NCI-H2227 treated with DMSO at 0.1 percent for 48 hours (cell line): ENCODE measurements at regions not wholly inside any gene's neighbourhood (a gene's known extent, or its start where the extent isn't known, plus 50 kb on each side); places are given as distances from the start of the nearest gene placed in this dataset.
"Not testable (repeated sequence)": the region's sequence is repeated elsewhere in the genome, so short reads cannot be mapped to it uniquely, and the experiment has no call there.

Experiments used
- DNase-seq: peaks from one replicate; lab custom pipeline; 2025; lab: John Stamatoyannopoulos, UW

DNA sequence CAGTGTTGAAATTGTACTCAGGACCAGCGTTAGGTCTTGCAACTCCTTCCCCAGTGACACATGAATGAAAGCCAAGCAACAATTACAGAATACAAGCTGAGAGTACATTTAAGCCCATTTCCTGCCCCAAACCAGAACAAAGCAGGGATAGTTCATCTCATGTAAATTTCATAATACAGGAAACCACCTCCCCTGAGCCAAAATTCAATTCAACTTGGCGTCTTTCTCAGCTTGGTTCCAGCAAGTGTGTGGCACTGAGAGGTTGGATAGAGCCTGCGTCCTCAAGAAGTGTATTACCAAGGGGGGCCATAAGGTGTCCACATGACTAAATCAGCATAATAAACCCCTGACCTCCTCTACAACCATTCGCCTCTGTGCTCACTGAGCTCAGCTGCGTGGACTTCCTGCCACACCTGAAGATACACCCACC lies 278.9 kb upstream of the CRY1 start:
- DNase-seq = no peak

DNA sequence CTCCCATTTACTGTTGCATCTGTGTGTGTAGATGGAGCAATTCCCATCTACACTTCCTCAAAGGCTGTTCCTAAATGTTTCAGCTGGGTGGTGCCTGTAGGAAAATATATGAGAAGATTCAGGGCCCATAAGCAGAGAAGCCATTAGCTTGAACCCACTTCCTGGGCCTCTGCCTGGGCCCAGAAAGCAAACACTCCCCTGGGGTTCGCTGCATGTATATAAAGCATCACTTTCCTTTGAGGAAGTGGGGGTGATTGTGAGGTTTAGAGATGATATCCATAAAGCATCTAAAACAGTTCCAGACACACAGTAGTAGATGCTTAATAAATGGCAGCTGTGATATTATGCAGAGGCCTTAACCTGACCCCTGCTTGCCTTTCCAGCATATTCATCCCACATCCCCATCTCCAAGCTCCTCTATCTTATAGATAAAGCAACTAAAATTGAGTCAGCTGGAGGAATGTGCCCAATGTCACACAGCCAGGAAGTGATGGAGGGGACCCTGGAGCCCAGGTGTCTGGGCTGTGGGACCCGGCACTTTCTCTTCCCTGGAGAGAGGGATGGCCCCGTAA lies 280.0 kb upstream of the CRY1 start:
- DNase-seq = no peak

DNA sequence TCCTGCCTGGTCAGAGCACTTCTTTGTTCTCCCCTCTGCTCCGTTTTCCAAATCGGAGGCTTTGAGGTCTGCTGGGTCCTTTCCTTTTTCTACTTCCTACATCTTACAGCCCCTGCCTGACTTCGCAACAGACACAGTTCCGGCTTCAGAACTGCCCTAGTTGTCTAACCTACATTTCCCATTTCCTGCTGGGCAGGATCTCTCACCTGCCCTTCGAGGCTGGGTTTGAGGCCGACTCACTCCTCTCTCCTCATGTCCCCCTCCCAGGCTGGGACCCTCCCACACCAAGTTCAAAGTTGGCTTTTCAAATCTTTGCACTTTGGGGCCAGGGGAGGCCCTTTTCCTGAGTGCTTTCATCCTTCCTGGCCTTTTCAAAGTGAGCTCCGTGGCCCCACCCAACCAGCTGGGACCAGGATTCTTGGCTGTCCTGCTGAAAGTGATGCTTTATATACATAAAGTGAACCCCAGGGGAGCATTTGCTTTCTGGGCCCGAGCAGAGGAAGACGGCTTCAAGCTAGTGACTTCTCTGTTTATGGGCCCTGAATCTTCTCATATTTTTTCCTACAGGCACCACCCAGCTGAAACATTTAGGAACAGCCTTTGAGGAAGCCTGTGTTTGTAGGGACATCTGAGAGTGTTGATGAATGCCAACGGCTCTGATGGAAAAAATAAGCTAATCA lies 281.0 kb upstream of the CRY1 start:
- no peak for DNase-seq

DNA sequence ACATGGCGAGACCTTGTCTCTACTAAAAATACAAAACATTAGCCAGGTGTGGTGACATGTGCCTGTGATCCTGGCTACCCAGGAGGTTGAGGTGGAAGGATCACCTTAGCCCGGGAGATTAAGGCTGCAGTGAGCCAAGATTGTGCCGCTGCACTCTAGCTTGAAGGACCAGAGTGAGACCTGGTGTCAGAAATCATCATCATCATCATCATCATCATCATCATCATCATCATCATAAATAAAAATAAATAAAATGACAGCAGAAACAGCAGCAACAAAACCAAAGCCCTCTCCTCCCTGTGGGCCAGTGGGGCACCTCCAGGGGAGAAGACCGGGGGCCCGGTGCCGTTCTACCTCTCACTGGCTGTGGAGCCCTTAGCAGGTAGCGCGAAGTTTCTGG lies 281.9 kb upstream of the CRY1 start:
- DNase-seq = no peak

DNA sequence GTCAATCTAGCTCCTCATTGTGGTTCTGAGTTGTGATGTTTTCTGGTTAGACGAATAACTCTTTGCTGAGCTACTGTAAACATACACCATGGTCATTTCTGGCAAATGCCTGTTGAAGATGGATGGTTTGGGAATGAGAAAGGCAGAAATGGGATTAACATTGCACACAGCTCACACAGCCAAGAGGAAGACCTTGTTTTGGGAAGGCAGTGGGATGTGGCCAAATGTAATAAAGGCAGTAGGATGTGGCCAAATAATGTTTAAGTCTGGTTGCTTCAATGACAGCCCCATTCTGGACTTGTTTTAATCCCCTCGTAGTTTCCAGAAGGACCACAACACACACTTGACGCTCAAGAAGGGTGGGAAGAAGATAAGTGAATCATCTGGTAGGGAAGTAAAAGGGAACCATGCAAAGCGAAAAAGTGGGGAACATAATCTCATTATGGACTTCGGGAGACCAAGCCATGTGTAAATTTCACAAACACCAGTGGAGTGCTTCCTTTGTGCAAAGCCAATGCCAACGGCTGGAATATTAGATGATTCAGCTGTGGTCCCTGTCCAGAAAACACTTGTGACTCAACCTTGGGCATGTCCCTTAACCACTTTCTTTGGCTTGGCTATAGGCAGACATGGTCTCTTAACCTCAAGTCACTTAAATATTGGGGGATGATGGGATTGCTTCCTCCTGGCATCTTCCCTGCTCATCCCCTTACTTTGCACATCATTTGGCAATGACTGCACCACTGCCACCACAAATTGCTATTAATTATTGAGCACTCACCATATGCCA lies 284.4 kb upstream of the CRY1 start:
- DNase-seq = no peak

DNA sequence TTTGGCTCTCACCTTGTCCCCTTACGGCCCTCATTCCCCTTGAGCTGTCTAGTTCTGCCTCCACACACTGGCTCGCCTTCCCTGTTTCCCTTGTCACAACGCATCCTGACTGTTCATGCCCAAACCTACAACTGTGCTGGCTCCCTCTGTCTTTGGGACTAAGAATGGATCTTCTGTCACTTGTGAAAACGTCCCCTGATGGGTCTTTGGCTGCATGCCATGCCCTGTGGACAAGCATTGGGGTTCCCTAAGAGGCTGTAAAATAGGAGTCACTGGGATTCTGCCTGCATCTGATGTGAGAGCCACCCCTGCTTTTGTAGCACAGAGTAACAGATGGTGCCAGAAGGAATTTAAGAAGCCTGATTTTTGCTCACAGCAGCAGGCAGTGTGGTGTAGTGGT lies 285.3 kb upstream of the CRY1 start:
- DNase-seq = no peak

DNA sequence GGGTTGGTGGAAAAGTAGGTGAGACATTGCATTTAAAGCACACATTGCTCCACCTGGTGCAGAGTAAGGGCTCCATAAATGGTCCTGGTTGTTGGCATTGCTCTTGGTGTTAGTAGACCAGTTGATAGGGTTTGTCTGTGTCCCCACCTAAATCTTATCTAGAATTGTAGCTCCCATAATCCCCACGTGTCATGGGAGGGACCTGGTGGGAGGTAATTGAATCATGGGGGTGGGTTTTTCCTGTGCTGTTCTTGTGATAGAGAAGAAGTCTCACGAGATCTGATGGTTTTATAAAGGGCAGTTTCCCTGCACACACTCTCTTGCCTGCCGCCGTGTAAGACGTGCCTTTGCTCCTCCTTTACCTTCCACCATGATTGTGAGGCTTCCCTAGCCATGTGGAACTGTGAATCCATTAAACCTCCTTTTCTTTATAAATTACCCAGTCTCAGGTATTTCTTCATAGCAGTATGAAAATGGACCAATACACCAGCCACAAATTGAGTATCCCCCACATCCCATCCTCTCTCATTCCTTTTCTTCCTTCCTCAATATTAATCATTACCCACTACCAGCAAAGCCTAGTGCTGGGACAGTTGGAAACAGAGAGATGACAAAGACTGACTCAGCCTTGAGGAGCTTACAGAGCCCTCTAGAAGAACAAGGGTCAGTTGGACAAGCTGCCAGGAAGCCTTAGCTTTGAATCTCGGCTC lies 285.9 kb upstream of the CRY1 start:
- DNase-seq = not testable (repeated sequence)

DNA sequence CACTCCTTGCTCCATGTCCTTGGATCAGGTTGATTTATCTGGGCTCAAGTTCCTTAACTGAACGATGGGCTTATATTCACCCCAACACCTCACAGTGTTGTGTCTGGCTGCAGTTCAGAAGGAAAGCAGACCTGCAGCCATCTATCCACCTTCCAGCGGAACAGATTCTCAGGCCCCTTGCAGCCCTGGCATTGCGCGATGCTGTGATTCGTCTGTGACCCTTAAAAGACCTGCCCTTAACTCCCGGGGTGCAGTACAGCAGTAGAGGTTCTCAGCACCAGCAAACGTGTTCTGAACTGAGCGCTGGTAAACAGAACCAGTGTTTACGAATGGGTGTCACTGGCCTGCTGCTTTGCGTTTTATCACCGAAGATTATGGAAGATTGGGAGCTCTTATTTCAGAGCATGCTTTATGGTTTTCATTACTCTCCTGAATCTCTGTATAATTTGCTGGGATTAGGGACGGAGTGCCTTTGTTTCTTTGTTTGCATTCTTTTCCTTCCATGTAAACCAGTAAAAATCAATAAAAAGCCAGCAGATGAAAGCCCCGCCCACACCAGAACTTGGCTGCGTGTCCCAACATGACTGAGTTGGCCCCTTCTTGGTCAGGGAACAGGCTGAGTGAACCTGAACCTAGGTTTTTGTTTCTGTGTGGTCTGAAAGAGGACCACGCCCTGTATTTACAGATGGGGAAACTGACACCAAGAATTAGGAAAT lies 286.7 kb upstream of the CRY1 start:
- peak; percentile 59 for DNase-seq

DNA sequence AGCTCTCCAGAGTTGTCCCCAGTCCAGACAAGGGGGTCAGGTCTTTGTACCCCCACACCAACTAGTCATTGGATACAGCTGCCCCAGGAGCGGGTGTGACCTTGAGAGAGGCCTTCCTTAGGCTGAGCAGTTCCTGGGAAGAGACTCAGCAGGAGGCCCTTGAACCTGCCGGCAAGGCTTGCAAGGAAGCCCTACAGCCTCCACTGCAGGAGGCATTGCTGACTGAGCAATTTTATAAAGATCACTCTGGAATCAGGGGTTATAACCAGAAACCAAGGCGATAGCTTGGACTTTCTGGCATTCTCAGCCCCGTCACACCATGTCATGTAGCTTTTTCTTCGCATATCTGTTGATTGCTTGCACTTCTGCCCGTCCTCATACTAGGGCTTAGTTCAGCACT lies 291.3 kb upstream of the CRY1 start:
- no peak for DNase-seq

DNA sequence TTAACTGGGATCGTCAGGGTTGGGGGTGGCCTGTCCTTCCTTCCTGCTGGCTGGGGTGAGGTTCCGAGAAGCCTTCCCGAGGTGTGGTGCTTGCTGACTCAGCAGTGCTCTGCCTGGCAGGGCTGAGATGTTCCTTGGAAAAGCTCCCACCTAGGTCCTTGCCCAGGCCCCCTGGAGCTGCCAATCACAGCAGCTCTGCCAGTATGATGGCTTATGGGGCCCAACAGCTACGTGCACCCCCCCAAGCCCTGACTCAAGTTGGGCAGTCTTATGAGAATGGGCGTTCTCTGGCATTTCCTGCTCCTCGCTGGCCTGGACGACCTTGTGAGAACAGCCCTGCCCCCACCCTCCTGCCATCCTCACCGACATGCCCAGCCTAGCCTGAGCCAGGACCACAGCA lies 292.2 kb upstream of the CRY1 start:
- DNase-seq = no peak

DNA sequence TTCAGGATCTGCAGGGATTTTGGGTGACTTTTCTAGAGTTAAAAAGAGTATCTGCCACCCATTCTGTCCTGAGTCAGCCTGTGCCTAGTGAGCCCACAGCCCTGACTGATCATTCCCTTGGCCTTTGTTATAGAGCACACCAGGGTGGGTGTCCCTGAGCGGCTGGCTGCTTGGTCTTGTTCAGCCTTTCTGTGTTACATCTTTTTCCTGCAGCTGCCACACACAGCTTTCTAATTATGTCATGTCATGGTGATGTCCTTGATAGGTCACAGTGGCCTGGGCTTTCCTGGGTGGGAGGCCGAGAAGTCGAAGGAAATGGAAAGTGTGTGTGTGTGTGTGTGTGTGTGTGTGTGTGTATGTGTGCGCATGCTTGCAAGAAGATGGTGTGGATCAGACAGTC lies 293.2 kb upstream of the CRY1 start:
- no peak for DNase-seq

DNA sequence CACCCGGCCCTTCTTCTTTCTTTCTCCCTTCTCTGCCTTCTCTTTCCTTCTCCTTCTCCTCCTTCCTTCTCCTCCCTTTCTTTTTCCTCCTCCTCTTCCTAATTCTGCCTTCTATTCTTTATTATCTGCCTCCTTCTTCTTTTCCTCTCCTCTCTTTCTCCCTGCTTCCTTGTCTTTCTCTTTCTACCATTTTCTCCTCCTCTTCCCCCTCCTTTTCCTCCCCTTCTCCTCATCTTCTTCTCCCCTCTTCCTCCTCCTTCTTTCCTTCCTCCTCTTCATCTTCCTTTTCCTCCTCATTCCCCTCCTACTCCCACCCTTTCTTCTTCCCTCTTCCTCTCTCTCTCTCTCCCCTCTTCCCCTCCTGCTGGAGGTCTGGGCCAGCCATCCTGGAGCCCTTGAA lies 294.9 kb upstream of the CRY1 start:
- DNase-seq = no peak

DNA sequence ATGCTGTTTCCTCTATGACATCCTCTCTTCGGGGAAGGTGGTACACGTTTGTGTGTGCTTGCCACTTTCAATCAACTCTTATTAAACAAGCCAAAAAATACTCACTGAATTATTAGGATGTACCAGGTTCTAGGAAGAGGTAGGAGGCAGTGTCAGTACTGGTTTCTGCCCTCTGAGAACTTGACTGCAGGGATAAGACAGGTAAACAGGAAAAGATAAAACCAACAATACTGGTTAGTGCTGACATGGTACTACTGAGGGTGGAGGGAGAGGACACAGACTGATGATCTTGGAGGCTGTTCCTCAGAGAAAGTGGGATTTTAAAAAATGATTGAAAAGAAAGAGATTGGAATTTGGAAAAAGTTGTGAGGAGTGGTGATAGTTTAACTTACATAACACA lies 295.2 kb upstream of the PWP1 start:
- DNase-seq = no peak

DNA sequence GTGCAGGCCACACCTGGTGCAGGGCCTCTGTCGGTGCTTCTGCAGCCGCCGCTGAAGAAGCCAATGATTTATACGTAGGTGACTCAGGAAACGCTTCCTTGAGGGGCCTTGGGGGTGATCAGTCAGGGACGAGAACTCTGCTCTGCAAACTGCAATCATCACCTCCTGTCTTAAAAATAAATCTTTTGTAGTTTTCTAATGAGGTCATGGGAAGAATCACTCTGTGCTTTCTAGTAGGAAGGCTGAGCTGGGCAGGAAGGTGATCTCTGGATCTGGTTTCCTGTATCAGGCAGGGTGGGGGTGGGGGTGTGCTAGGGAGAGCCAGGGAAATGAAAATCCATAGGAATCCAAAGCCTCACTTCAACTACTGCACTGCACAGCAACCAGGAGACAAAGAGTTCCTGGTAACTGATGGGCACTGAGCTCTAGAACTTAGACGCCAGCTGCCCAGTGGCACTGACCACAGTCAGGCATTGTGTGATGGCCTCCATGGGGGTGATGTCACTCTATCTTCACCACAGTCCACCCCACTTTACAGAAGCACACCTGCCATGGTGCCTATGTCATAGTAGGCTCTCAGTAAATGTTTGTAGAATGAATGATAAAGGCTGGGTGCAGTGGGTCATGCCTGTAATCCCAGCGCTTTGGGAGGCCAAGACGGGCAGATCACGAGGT lies 292.4 kb upstream of the PWP1 start:
- no peak for DNase-seq

DNA sequence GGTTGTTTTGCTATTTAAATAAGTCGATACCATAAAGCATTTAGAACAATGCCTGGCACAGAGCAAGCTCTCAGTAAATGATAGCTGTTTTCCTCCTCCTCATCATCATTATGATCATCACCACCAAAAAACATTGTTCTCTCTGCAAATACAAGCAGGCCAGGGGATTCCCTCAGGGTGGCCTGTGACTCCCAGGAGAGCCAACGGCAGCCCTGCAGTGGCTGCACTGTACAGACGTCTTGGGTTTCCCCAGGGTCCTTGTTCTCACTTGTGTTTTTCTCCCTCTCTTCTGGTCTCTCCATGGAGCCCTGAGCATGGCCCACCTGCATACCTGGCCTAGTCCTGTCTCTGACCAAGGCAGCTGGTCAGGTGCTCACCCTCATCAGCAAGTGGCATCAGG lies 290.9 kb upstream of the PWP1 start:
- DNase-seq = no peak

DNA sequence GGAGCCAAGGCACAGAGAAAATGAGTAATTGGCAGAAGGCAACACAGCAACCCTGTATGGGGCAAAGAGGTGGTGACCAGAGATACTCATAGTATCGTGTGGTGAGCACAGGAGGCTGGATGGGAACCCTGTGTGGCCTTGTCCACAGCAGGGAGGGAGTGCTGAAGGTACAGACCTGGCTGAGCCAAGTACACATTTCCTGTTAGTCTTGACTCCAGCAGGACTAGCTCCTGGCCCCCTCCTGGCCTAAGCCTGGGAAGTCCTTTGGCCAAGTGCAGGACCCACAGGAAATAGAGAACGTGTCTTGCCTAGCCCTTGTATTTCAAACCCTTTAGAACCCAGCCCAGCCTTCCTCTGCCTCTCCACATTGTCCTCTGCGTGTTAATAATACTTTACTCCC lies 289.8 kb upstream of the PWP1 start:
- DNase-seq = no peak

DNA sequence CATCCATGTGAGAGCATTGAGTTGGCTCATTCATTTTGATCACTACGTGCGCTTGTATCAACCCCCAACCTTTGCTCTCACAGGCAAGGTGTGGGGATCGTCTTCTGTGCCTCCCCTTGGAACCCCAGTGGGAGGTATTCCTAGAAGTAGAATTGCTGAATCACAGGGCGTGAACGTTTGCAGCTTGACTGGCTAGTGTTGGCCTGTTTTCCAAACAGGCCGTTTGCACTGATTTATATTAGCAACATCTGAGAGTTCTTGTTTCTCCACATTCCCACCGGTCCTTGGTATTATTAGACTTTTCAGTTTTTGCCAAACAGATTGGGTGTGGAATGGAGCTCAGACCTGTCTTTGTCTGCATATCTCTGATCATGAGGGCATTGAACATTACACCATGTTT lies 288.6 kb upstream of the PWP1 start:
- peak; percentile 42 for DNase-seq

DNA sequence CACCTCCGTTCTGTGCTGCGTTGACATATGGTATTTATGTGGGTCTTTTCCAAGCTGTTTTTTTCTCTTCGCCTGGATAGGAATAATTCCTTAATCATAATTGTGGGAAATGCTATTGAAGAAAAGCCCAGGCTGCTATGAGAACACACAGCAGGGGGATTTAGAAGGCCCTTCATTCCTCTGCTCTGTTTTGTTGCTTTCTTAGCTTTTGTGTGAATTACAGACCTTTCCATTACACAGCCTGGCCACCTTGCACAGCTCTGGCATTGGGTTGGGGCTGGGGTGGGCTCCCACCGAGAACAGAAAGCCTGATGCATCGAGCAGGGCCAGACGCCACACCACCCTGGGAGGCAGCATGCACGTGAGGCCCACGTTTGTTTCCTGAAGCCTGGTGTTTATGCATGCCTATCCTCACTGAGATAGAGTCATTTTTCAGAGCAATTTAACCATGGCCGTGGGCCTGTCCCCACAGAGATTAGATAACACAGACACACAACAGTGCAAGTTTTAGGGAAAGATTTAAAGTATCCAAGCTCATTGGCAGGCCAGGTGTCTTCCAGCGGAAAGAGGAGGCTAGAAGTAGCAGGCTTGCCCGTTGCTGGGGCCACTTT lies 287.6 kb upstream of the PWP1 start:
- peak; percentile 49 for DNase-seq

DNA sequence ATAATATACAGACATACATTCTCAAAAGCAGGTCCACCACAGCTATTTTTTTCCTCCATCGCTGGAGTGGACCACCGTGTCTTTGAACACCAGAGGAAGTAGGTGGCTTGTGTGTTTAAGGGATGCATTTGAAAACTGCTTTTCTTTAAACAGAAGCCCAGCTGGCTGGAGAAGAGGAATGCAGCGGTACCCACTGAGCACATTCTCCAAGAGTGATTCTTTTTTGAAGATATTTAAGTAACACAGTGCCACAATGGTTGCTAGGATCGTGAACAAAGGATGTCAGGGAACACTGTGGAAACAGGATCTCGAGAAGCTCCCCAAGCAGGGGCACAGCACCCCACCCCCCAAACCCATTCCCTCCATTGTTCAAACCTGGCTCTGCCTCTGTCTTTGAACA lies 286.6 kb upstream of the PWP1 start:
- DNase-seq = no peak

DNA sequence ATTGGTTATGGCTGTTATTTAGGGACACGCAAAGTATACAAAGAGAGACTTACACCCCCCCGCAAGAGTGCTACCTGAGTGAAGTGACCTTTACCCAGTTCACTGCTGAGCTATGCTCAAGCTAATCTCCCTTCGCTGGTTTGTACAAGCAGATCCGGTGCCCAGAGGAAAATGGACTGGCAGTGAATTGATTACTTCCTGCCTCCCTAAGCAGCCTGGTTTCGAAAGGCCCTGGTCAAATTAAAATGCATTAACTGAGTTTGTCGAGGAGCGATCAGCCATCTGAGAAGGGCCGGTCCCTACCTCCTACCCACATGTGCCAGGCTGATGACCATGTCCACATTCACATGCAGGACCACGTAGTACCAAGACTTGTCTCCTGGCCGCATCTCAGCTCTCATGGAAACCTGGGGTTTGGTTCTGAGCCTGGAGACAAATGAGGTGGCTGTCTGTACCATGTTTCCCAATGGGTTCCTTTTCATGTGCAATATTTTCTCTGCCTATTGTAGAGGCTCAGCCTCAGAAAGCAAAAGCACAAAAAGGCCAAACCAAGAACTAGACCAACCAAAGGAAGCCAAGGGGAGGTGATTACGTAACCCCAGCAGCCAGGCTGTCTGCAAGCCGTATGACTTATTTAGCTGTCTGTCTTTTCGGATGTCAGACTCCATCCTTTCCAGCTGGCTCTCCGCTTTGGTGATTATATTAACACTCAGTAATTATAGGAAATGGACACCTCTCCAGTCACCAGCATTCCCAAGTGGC lies 284.7 kb upstream of the PWP1 start:
- DNase-seq = peak; percentile 44
